ENCODE measurements at regions not wholly inside any gene's neighbourhood (a gene's known extent, or its start where the extent isn't known, plus 50 kb on each side); places are given as distances from the start of the nearest gene placed in this dataset.

DNA sequence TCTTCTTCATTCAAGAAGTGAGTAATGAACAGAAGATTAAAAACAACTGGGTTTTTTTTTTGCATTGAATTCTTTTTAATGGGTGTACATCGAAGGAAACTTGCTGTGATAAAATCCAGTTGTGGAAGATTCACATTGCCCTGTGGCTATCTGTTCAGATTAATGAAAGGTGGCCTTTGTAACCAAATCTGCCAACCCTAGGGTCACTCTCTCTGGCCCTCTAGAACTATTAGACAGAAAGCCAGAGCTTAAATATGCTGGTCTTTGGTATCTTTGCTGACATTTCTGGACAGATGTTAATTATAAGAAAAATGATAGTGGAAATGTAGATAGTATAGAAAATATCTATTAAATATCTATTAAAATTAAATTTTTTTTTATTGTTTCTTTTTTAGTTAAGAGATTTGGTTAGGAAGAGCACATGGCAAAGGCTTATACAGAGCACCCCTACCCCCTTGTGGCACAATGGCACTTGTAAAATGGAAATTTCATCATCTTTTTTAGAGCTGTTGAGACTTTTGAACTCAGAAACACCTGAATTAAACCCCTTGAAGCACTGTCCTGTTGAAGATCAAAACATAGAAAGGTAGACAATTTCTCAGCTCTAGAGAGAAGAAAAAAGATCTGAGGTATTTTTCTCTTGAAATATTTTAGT, 572.5 kb downstream of the PKHD1 start:
- no peak overlapping the region for H3K4me3 ChIP-seq (ENCODE audit: control insufficient read depth in 1 of 2, extremely low read depth in 1 of 2, low read length in 1 of 2)
- H3K9me3 Mint-ChIP-seq, result peaks cover 7 to 23% (median 21%) of the 10 kb centered on the region in 3 donors
- WGBS (ENCODE audit: insufficient coverage), result no CpG with 5 or more reads among the region's 1 CpG
- H3K4me1 ChIP-seq (ENCODE audit: control insufficient read depth in 1 of 2, extremely low read depth in 1 of 2, insufficient read depth in 2 of 2, low read length in 2 of 2), result no peaks in the 10 kb centered on the region
- H3K4me1 Mint-ChIP-seq, result no peaks in the 10 kb centered on the region
- POLR2A ChIA-PET, result no interaction called here
- ATAC-seq (replicated peaks in 1 of 4) (no peak), DNase-seq (no peak)
- no peaks in the 10 kb centered on the region for H3K36me3 Mint-ChIP-seq
- H3K27ac Mint-ChIP-seq, result no peak overlapping the region
- H3K27me3 Mint-ChIP-seq, result no peaks in the 10 kb centered on the region
- H3K27me3 ChIP-seq (replicated peaks in 1 of 2; ENCODE audit: control insufficient read depth in 2 of 2, extremely low read depth in 1 of 2, insufficient read depth in 2 of 2, low read length in 1 of 2), result no peaks in the 10 kb centered on the region
- CTCF ChIA-PET, result no interaction called here
- no peak overlapping the region for H3K27ac ChIP-seq (ENCODE audit: low read length)
- no peaks in the 10 kb centered on the region for H3K9me3 ChIP-seq
- H3K36me3 ChIP-seq (ENCODE audit: control insufficient read depth in 2 of 2, extremely low read depth in 1 of 2, insufficient read depth in 1 of 2, low read length in 1 of 2), result no peaks in the 10 kb centered on the region
- no peak overlapping the region for H3K4me3 Mint-ChIP-seq

DNA sequence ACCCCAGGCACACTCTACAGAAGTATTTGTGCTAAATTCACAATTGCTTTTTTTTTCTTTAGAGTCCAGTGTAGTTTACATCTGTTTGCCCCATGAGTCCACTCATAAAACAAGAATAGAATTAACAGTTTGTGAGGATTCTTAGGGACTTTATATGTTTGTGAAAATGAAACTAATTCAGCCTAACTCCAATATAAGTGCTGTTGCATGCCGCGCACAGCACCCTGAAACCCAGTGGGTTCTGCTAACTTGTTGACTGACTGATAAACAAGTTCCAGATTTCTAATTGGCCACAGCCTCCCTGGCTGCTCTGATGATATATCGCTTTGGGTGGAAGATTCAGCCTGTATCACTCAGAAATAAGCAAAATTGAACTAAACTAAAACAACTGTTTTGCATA, 561.4 kb downstream of the PKHD1 start:
- Mint-ChIP-seq H3K9me3 (peaks cover 3 to 21% (median 7%) of the 10 kb centered on the region in 3 donors), H3K27ac (no peak overlapping the region), H3K4me1 (no peaks in the 10 kb centered on the region), H3K36me3 (no peaks in the 10 kb centered on the region), H3K4me3 (no peak overlapping the region), H3K27me3 (no peaks in the 10 kb centered on the region)
- H3K27me3 ChIP-seq (replicated peaks in 1 of 2; ENCODE audit: control insufficient read depth in 2 of 2, extremely low read depth in 1 of 2, insufficient read depth in 2 of 2, low read length in 1 of 2), result no peaks in the 10 kb centered on the region
- POLR2A ChIA-PET, result no interaction called here
- WGBS (ENCODE audit: insufficient coverage), result 100% methylated on average over 2 of the region's 3 CpGs
- CTCF ChIA-PET, result no interaction called here
- no peak for DNase-seq
- no peaks in the 10 kb centered on the region for H3K4me1 ChIP-seq (ENCODE audit: control insufficient read depth in 1 of 2, extremely low read depth in 1 of 2, insufficient read depth in 2 of 2, low read length in 2 of 2)
- no peak overlapping the region for H3K27ac ChIP-seq (ENCODE audit: low read length)
- no peaks in the 10 kb centered on the region for H3K9me3 ChIP-seq
- no peak for ATAC-seq (replicated peaks in 1 of 4)
- H3K4me3 ChIP-seq (ENCODE audit: control insufficient read depth in 1 of 2, extremely low read depth in 1 of 2, low read length in 1 of 2), result no peak overlapping the region
- H3K36me3 ChIP-seq (ENCODE audit: control insufficient read depth in 2 of 2, extremely low read depth in 1 of 2, insufficient read depth in 1 of 2, low read length in 1 of 2), result no peaks in the 10 kb centered on the region

DNA sequence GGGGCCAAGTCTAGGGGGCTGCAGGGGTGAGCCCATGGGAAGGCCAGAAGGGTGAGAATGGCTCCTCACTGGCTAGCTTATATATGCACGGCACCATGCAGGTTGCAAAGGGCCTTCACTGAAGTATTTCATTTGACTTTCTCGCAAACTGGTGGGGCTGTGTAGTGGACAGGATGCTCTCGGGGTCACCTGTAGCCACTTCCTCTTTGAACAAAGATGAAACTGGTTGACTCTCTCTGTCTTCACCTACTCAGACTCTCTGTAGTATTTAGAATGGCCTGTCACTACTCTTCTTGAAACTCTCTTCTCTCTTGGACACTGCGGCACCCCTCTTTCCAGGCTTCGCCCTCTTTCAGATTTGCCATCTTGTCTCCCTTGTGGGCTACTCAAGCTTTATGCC, 560.5 kb downstream of the PKHD1 start:
- no peak overlapping the region for H3K4me3 Mint-ChIP-seq
- H3K36me3 Mint-ChIP-seq, result no peaks in the 10 kb centered on the region

DNA sequence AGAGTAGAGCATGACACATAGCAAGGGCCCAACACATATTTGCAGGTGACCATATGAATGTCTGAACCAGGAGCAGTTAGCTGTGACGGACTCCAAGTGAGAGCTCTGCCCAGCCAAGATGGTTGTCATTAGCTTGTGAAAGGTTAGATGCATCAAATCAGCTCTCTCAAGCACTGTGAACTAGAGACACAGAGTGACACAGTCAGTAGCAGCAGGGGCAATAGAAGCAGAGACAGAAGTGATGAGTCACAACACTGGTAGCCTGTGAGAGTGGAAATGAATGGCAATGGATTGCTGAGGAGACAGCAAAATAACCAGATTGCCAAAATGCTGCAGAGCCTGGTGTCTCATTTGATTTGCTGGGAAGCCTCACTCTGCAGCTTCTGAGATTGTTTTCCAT, 558.9 kb downstream of the PKHD1 start:
- Histone ChIP-seq H3K27me3 (replicated peaks in 1 of 2; ENCODE audit: control insufficient read depth in 2 of 2, extremely low read depth in 1 of 2, insufficient read depth in 2 of 2, low read length in 1 of 2) (no peaks in the 10 kb centered on the region), H3K27ac (ENCODE audit: low read length) (no peak overlapping the region), H3K9me3 (no peaks in the 10 kb centered on the region), H3K4me3 (ENCODE audit: control insufficient read depth in 1 of 2, extremely low read depth in 1 of 2, low read length in 1 of 2) (no peak overlapping the region), H3K36me3 (ENCODE audit: control insufficient read depth in 2 of 2, extremely low read depth in 1 of 2, insufficient read depth in 1 of 2, low read length in 1 of 2) (no peaks in the 10 kb centered on the region), H3K4me1 (ENCODE audit: control insufficient read depth in 1 of 2, extremely low read depth in 1 of 2, insufficient read depth in 2 of 2, low read length in 2 of 2) (no peaks in the 10 kb centered on the region)
- CTCF ChIA-PET, result no interaction called here
- no peak for DNase-seq
- Mint-ChIP-seq H3K9me3 (peaks cover 3 to 14% (median 7%) of the 10 kb centered on the region in 3 donors), H3K4me3 (no peak overlapping the region), H3K27ac (no peak overlapping the region), H3K27me3 (no peaks in the 10 kb centered on the region), H3K36me3 (no peaks in the 10 kb centered on the region), H3K4me1 (no peaks in the 10 kb centered on the region)
- POLR2A ChIA-PET, result no interaction called here
- ATAC-seq (replicated peaks in 1 of 4), result no peak
- WGBS (ENCODE audit: insufficient coverage), result 67% methylated on average over 1 of the region's 1 CpG

More for the DNA sequence above, 560.5 kb downstream of the PKHD1 start:
- Mint-ChIP-seq H3K27me3 (no peaks in the 10 kb centered on the region), H3K27ac (no peak overlapping the region), H3K9me3 (peaks cover 3 to 14% (median 7%) of the 10 kb centered on the region in 3 donors), H3K4me1 (no peaks in the 10 kb centered on the region)
- H3K27me3 ChIP-seq (replicated peaks in 1 of 2; ENCODE audit: control insufficient read depth in 2 of 2, extremely low read depth in 1 of 2, insufficient read depth in 2 of 2, low read length in 1 of 2), result no peaks in the 10 kb centered on the region
- H3K4me1 ChIP-seq (ENCODE audit: control insufficient read depth in 1 of 2, extremely low read depth in 1 of 2, insufficient read depth in 2 of 2, low read length in 2 of 2), result no peaks in the 10 kb centered on the region
- DNase-seq, result no peak
- ATAC-seq (replicated peaks in 1 of 4), result no peak
- no peaks in the 10 kb centered on the region for H3K36me3 ChIP-seq (ENCODE audit: control insufficient read depth in 2 of 2, extremely low read depth in 1 of 2, insufficient read depth in 1 of 2, low read length in 1 of 2)
- CTCF ChIA-PET, result no interaction called here
- H3K27ac ChIP-seq (ENCODE audit: low read length), result no peak overlapping the region
- POLR2A ChIA-PET, result no interaction called here
- WGBS (ENCODE audit: insufficient coverage), result 93% methylated on average over 2 of the region's 5 CpGs
- no peak overlapping the region for H3K4me3 ChIP-seq (ENCODE audit: control insufficient read depth in 1 of 2, extremely low read depth in 1 of 2, low read length in 1 of 2)
- no peaks in the 10 kb centered on the region for H3K9me3 ChIP-seq

DNA sequence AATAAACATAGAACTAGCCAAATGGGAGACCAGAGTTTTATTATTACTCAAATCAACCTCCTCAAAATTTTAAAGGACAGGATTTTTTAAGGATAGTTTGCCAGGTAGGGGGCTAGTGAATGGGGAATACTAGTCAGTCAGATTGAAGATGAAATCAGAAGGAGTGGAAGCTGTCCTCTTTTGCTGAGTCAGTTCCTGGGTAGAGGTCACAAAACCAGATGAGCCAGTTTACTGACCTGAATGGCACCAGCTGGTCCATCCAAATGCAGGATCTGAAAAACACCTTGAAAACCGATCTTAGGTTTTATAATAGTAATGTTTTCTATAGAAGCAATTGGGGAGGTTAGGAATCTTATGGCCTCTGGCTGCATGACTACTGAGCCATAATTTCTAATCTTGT, 558.2 kb downstream of the PKHD1 start:
- no peak overlapping the region for H3K27ac ChIP-seq (ENCODE audit: low read length)
- CTCF ChIA-PET, result no interaction called here
- H3K4me3 ChIP-seq (ENCODE audit: control insufficient read depth in 1 of 2, extremely low read depth in 1 of 2, low read length in 1 of 2), result no peak overlapping the region
- H3K4me1 Mint-ChIP-seq, result no peaks in the 10 kb centered on the region
- H3K4me1 ChIP-seq (ENCODE audit: control insufficient read depth in 1 of 2, extremely low read depth in 1 of 2, insufficient read depth in 2 of 2, low read length in 2 of 2), result no peaks in the 10 kb centered on the region
- H3K27ac Mint-ChIP-seq, result no peak overlapping the region
- H3K27me3 Mint-ChIP-seq, result no peaks in the 10 kb centered on the region
- no peak for ATAC-seq (replicated peaks in 1 of 4)
- H3K27me3 ChIP-seq (replicated peaks in 1 of 2; ENCODE audit: control insufficient read depth in 2 of 2, extremely low read depth in 1 of 2, insufficient read depth in 2 of 2, low read length in 1 of 2), result no peaks in the 10 kb centered on the region
- DNase-seq, result no peak
- no CpG with 5 or more reads among the region's 1 CpG for WGBS (ENCODE audit: insufficient coverage)
- no peaks in the 10 kb centered on the region for H3K36me3 ChIP-seq (ENCODE audit: control insufficient read depth in 2 of 2, extremely low read depth in 1 of 2, insufficient read depth in 1 of 2, low read length in 1 of 2)
- no peak overlapping the region for H3K4me3 Mint-ChIP-seq
- POLR2A ChIA-PET, result no interaction called here
- H3K36me3 Mint-ChIP-seq, result no peaks in the 10 kb centered on the region
- peaks cover 3 to 14% (median 7%) of the 10 kb centered on the region in 3 donors for H3K9me3 Mint-ChIP-seq
- no peaks in the 10 kb centered on the region for H3K9me3 ChIP-seq

DNA sequence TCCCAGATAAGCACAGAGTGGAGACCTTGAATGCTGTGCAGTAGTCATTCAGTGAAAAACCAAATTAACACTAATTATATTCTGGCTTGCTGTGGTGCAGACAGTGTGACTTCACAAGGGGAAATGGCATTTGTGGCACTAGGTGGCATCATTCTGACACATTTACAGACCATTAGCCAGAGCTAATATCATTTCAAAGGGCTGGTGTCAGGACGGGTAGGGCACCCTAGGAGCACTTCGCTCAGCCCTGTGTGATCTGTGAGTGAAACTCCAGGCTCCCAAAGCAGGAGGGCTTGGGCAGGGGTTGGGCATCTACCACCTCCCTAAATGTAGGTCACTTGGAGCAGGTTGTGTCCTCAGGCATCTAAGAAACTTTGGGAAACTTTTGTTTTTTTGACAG, 555.8 kb downstream of the PKHD1 start:
- ATAC-seq (replicated peaks in 1 of 4) (no peak), DNase-seq (no peak)
- Histone ChIP-seq H3K4me1 (ENCODE audit: control insufficient read depth in 1 of 2, extremely low read depth in 1 of 2, insufficient read depth in 2 of 2, low read length in 2 of 2) (no peaks in the 10 kb centered on the region), H3K36me3 (ENCODE audit: control insufficient read depth in 2 of 2, extremely low read depth in 1 of 2, insufficient read depth in 1 of 2, low read length in 1 of 2) (no peaks in the 10 kb centered on the region), H3K4me3 (ENCODE audit: control insufficient read depth in 1 of 2, extremely low read depth in 1 of 2, low read length in 1 of 2) (no peak overlapping the region), H3K9me3 (no peaks in the 10 kb centered on the region), H3K27ac (ENCODE audit: low read length) (no peak overlapping the region), H3K27me3 (replicated peaks in 1 of 2; ENCODE audit: control insufficient read depth in 2 of 2, extremely low read depth in 1 of 2, insufficient read depth in 2 of 2, low read length in 1 of 2) (no peaks in the 10 kb centered on the region)
- Mint-ChIP-seq H3K4me1 (no peaks in the 10 kb centered on the region), H3K27me3 (no peaks in the 10 kb centered on the region), H3K4me3 (no peak overlapping the region), H3K36me3 (no peaks in the 10 kb centered on the region), H3K9me3 (peaks cover 3 to 7% (median 7%) of the 10 kb centered on the region in 3 donors), H3K27ac (no peak overlapping the region)
- ChIA-PET CTCF (no interaction called here), POLR2A (no interaction called here)
- WGBS (ENCODE audit: insufficient coverage), result 29% methylated on average over 2 of the region's 2 CpGs

DNA sequence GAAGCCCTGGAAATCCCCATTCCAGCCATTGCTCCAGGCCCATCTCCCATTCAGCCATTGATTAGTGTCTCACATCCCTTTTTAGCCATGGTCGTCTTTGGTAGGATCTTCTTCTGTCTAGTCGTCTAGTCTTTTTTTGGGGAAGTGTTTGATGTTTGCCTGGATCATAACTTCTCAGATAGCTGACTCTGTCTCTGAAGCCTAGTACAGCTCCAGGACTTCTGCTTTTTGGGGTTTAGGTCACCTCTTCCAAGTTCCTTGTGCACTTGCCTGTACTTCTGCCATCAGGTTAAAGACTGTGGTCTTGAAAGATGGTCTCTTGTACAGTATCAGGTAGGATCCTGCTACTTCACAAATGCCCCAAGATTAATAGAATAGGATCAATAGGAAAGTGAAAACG, 553.5 kb downstream of the PKHD1 start:
- Histone ChIP-seq H3K4me1 (ENCODE audit: control insufficient read depth in 1 of 2, extremely low read depth in 1 of 2, insufficient read depth in 2 of 2, low read length in 2 of 2) (no peaks in the 10 kb centered on the region), H3K9me3 (no peaks in the 10 kb centered on the region), H3K27ac (ENCODE audit: low read length) (no peak overlapping the region), H3K4me3 (ENCODE audit: control insufficient read depth in 1 of 2, extremely low read depth in 1 of 2, low read length in 1 of 2) (no peak overlapping the region), H3K27me3 (replicated peaks in 1 of 2; ENCODE audit: control insufficient read depth in 2 of 2, extremely low read depth in 1 of 2, insufficient read depth in 2 of 2, low read length in 1 of 2) (no peaks in the 10 kb centered on the region), H3K36me3 (ENCODE audit: control insufficient read depth in 2 of 2, extremely low read depth in 1 of 2, insufficient read depth in 1 of 2, low read length in 1 of 2) (no peaks in the 10 kb centered on the region)
- DNase-seq (no peak), ATAC-seq (replicated peaks in 1 of 4) (no peak)
- no peaks in the 10 kb centered on the region for H3K27me3 Mint-ChIP-seq
- no peaks in the 10 kb centered on the region for H3K4me1 Mint-ChIP-seq
- no peak overlapping the region for H3K27ac Mint-ChIP-seq
- H3K9me3 Mint-ChIP-seq, result no peaks in the 10 kb centered on the region
- ChIA-PET CTCF (no interaction called here), POLR2A (no interaction called here)
- H3K36me3 Mint-ChIP-seq, result no peaks in the 10 kb centered on the region
- WGBS (ENCODE audit: insufficient coverage), result no CpG with 5 or more reads among the region's 3 CpGs
- no peak overlapping the region for H3K4me3 Mint-ChIP-seq

Data from T-cell (primary cell).